ENCODE measurements at regions not wholly inside any gene's neighbourhood (a gene's known extent, or its start where the extent isn't known, plus 50 kb on each side); places are given as distances from the start of the nearest gene placed in this dataset.

GRCh38 chr2:223652122-223652521 is 50.0 kb upstream of the SCG2 start:
- no peak for DNase-seq (ENCODE audit: low read depth in 1 of 2, low spot score in 1 of 2)
- Histone ChIP-seq H3K27ac (replicated peaks) (no peak overlapping the region), H3K27me3 (ENCODE audit: insufficient read depth, poor library complexity, severe bottlenecking) (no peaks in the 10 kb centered on the region), H3K4me3 (replicated peaks; ENCODE audit: insufficient read depth, low read length) (no peak overlapping the region)
- TF ChIP-seq REST (IDR thresholded peaks at IDR 0.05; ENCODE audit: insufficient replicate concordance, low read depth), result no peak
